GM12875 (cell line): ENCODE measurements at regions not wholly inside any gene's neighbourhood (a gene's known extent, or its start where the extent isn't known, plus 50 kb on each side); places are given as distances from the start of the nearest gene placed in this dataset.
"Not testable (repeated sequence)": the region's sequence is repeated elsewhere in the genome, so short reads cannot be mapped to it uniquely, and the experiment has no call there.

Source experiments
- H3K4me3 ChIP-seq: one replicate; pipeline ENCODE4 v1.5.1; 2011; ENCODE audit warnings: low read depth, low read length, control low read depth
- TF ChIP-seq, protein P1 (sequence below): IDR thresholded peaks from 2 replicates; pipeline ENCODE4 v1.5.1; 2011; ENCODE audit warnings: low read depth, mild to moderate bottlenecking, control low read depth, inconsistent platforms, low read length, moderate library complexity, borderline replicate concordance; ENCODE audit not compliant: insufficient read depth

DNA sequence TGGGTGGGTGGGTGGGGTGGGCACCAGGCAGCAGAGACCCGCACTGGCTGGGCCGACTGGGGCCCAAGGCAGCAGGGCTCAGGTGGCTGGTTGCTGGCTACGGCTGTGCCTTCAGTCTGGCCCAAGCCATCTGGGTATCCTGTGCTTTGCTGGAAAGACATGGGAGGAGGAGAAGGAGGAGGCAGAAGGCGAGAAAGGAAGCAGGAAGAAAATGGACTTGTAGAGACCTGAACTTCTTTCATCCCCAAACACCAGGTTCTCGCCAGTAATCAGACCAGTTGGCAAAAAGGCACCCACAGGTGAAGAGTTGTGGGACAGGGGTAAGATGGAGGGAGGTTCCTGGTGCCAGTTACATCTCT, 78.8 kb downstream of the IGLL1 start:
- TF ChIP-seq, protein P1, sequence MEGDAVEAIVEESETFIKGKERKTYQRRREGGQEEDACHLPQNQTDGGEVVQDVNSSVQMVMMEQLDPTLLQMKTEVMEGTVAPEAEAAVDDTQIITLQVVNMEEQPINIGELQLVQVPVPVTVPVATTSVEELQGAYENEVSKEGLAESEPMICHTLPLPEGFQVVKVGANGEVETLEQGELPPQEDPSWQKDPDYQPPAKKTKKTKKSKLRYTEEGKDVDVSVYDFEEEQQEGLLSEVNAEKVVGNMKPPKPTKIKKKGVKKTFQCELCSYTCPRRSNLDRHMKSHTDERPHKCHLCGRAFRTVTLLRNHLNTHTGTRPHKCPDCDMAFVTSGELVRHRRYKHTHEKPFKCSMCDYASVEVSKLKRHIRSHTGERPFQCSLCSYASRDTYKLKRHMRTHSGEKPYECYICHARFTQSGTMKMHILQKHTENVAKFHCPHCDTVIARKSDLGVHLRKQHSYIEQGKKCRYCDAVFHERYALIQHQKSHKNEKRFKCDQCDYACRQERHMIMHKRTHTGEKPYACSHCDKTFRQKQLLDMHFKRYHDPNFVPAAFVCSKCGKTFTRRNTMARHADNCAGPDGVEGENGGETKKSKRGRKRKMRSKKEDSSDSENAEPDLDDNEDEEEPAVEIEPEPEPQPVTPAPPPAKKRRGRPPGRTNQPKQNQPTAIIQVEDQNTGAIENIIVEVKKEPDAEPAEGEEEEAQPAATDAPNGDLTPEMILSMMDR, result no peak
- no peak overlapping the region for H3K4me3 ChIP-seq

DNA sequence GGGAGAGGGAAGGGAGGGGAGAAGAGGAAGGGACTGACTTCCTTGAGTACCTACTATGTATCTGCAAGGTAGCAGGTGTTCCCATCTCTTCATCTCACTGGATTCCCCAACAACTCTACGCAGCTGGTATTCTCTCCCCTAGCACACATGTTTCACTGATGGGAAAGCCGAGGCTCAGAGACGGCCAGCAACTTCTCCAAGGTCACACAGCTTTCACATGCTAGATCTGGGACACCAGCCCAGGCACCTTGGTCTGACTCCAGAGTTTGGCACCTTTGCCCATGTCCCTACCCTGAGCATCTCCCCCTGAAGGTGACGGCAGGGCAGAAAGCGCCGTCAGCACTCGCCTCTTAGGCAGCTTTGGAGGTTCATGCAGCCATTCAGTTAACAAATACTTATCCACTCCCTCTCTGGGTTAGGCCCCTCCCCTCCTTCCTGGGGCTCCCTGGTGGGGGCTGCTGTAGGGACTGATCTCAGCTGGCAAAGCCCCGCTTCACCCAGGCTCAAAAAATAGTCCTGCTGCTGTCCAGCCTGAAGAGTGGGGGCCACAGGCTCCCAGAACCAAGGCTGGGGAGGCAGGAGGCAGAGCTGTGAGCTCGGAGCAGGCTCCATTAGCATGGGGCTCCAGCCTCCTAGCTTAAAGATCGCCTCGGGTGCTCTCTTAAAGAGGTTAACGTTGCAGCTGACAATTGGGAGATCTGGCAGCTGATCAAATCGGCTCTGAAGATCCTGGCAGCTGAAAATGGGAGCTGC, 79.4 kb downstream of the IGLL1 start:
- TF ChIP-seq, protein P1, result no peak
- no peak overlapping the region for H3K4me3 ChIP-seq

DNA sequence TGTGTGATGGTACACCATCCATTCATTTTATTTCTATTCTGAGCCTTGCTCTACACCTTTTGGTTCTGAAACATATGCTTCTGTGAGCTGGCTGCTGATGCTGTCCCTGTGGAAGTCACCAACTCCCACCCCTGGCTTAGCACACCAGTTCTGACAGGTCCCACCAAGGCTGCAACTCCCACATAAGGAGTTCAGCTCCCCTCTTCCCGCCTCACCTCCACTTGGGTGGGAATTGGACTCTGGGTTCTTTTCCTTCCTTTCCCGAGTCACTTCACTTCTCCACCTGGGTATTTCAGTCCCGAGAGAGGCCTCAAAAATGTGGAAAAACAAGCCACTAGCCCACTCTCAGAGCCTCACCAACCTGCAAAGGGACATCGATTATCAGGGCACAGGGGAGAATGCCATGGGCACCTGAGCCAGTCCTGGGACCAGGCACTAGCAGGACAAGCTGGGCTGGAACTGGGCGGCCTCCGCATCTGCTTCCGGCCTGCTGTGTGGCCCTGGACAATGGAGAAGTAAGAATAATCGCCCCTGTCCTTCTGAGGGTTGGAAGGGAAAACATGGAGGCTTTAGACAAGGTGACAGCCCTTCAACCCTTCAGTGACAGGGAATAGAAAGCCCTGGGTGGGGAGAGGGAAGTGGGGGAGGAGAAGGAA, 80.1 kb downstream of the IGLL1 start:
- H3K4me3 ChIP-seq, result no peak overlapping the region
- TF ChIP-seq, protein P1, result no peak

DNA sequence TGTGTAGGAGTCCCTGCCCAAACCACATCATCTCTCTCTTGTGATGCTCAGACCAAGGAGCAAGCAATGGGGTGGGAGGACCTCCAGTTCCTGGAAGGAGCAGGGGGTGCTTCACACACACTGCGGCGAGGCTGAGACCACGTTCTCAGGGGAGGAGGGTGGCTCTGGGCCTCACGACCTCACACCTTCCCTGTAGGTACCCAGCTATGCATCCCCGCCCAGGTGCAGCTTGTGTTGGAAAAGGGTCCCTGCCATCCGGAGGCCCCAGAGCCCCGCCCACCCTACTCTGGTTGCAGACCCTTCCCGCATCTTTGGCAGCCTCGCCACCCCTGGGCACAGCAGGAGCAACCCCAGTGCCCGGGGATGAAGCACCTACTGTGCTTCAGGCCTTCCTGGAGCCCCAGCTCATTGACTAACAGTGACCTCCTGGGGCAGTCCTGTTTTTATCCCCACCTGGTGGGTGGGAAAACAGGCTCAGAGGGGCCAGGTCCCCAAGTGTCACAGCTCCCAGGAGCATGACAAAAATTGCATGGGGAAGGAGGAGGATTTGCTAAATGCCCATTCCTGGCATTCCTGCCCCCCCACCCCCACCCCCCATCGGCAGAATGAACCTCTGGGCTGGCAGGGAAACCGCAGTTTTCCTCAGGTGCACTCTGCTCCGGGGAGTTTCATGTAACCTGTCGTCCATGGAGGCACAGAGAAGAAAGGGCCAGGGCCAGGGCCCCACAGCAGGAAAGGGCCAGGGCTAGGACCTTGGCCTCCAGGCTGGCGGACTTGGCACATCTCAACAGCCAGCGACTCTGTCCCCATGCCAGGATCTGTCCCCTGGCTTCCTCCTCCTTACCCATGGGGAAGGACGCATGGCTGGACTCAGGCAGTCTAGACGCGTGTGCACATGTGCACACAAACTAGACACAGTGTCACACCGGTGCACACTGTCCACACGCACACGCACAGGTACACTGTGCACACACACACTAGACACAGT, 81.0 kb downstream of the IGLL1 start:
- TF ChIP-seq, protein P1, result no peak
- H3K4me3 ChIP-seq, result no peak overlapping the region

DNA sequence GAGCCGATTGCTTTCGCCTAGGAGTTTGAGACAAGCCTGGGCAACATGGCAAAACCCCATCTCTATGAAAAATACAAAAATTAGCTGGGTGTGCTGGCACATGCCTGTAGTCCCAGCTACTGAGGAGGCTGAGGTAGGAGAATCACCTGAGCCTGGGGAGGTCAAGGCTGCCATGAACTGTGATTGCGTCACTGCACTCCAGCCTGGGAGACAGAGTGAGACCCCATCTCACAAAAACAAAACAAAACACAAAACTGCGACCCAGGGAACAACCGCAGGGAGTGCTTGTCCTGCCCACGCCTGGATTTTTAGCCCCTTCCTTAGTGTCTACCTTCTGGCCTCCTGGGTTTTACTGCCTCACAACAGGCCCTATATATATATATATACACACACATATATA, 82.2 kb downstream of the IGLL1 start:
- H3K4me3 ChIP-seq, result not testable (repeated sequence)

DNA sequence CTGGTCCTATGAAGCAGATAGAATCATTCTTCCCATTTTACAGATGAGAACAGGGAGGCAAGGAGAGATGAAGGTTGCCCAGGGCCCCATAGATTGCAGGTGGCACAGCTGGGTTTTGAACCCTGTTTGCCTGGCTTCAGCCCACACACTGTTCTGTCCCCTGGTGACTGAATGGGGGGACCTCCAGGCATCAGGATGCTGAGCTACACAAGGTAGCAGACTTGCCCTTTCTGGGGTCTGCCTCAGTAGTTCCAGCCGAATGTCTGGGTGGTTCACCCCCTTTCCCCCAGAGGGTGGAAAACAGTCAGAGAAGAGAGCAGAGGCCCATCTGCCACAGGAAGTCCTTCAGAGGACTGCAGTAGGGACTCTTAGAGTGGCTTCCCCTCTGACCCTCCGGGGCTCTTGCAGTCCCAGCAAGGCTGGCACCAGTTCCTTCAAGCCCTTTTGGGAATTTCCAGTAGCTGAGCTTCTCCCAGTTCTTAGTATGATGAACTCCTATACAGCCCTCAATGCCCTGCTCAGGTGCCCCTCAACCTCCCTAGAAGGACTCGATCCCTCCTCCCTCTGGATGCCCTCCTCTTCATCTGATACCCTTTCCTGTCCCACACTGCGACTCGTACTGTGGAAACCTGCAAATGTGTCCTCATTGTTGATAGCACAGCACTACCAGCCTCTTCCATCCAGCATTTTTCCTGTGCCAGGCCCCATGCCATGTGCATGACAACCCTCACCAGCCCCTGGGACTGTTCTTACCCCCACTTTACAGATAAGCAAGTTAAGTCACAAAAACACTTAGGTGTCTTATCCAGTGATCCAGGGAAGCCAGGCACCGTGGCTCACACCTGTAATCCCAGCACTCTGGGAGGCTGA, 82.8 kb downstream of the IGLL1 start:
- no peak overlapping the region for H3K4me3 ChIP-seq
- TF ChIP-seq, protein P1, result no peak

DNA sequence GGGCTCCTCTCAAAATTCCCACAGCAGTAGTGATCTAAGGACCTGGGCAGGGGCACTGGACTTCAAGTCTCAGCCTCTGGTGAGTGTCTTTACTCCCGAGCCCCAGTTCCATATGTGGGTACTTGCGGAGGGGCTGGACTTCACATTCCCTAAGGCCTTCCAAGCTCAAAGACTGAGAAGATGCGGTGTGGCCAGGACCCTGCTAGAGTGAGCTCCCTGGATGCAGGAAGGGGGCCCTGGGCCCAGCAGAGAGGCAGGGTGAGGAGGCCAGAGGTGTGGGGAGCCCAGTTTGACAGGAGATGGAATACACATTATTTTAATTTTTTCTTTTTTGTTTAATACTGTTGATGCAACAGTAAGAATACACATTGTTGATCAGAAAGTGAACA, 83.7 kb downstream of the IGLL1 start:
- no peak overlapping the region for H3K4me3 ChIP-seq
- TF ChIP-seq, protein P1, result no peak
